ENCODE measurements at regions not wholly inside any gene's neighbourhood (a gene's known extent, or its start where the extent isn't known, plus 50 kb on each side); places are given as distances from the start of the nearest gene placed in this dataset.
"Not testable (repeated sequence)": the region's sequence is repeated elsewhere in the genome, so short reads cannot be mapped to it uniquely, and the experiment has no call there.

DNA sequence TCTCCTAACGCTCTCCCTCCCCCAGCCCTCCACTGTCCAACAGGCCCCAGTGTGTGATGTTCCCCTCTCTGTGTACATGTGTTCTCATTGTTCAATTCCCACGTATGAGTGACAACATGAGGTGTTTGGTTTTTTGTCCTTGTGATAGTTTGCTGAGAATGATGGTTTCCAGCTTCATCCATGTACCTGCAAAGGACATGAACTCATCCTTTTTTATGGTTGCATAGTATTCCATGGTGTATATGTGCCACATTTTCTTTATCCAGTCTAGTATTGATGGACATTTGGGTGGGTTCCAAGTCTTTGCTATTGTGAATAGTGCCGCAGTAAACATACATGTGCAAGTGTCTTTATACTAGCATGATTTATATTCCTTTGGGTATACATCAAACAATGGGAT lies 347.4 kb downstream of the MAGEE1 start:
- not testable (repeated sequence) for H3K27me3 ChIP-seq (replicated peaks; ENCODE audit: control insufficient read depth, insufficient read depth, low read length); H3K4me3 ChIP-seq (replicated peaks; ENCODE audit: low read depth, low read length); H3K36me3 ChIP-seq (ENCODE audit: control insufficient read depth, insufficient read depth, low read length); DNase-seq (ENCODE audit: extremely low read depth, insufficient read length)

DNA sequence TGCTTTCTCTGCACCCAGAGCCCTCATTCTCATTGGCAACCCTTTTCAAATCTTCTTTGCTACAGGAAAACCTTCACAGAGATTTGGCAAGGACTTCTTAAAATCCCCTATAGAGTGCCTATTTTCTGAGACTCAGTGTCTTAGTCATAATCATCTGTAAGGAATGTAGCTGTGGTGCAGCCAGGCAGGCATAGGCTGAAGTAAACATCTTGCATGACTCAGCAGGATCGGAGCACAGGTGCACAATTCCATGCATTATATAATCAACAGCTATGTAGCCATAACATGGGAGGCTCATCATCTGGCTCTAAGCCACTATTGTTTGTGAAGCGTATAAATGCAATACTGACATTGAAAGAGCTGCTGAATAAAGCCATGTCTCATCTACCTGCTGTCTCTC lies 368.8 kb downstream of the MAGEE1 start:
- DNase-seq (ENCODE audit: extremely low read depth, insufficient read length), result no peak
- Histone ChIP-seq H3K27me3 (replicated peaks; ENCODE audit: control insufficient read depth, insufficient read depth, low read length) (no peaks in the 10 kb centered on the region), H3K4me3 (replicated peaks; ENCODE audit: low read depth, low read length) (no peak overlapping the region), H3K36me3 (ENCODE audit: control insufficient read depth, insufficient read depth, low read length) (no peaks in the 10 kb centered on the region)
- TF ChIP-seq, protein P1, sequence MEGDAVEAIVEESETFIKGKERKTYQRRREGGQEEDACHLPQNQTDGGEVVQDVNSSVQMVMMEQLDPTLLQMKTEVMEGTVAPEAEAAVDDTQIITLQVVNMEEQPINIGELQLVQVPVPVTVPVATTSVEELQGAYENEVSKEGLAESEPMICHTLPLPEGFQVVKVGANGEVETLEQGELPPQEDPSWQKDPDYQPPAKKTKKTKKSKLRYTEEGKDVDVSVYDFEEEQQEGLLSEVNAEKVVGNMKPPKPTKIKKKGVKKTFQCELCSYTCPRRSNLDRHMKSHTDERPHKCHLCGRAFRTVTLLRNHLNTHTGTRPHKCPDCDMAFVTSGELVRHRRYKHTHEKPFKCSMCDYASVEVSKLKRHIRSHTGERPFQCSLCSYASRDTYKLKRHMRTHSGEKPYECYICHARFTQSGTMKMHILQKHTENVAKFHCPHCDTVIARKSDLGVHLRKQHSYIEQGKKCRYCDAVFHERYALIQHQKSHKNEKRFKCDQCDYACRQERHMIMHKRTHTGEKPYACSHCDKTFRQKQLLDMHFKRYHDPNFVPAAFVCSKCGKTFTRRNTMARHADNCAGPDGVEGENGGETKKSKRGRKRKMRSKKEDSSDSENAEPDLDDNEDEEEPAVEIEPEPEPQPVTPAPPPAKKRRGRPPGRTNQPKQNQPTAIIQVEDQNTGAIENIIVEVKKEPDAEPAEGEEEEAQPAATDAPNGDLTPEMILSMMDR (IDR thresholded peaks at IDR 0.05; ENCODE audit: insufficient read depth, low read length, poor library complexity, severe bottlenecking), result no peak

DNA sequence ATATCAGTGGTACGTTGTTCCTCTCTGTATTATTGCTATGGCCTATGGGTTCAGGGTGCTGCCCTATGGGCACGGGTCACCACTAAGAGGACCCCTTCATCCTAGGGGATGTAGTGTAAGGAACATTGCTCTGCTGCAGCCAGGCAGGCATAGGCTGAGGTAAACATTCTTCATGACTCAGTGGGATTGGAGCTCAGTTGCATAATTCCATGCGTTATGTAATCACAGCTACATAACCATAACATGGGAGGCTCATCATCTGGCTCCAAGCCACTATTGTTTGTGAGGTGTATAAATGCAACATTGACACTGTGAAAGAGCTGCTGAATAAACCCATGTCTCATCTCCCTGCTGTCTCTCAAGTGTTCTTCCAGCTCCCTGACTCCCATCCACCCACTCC lies 375.2 kb downstream of the MAGEE1 start:
- TF ChIP-seq, protein P1 (IDR thresholded peaks at IDR 0.05; ENCODE audit: insufficient read depth, low read length, poor library complexity, severe bottlenecking), result no peak
- Histone ChIP-seq H3K36me3 (ENCODE audit: control insufficient read depth, insufficient read depth, low read length) (no peaks in the 10 kb centered on the region), H3K27me3 (replicated peaks; ENCODE audit: control insufficient read depth, insufficient read depth, low read length) (no peaks in the 10 kb centered on the region), H3K4me3 (replicated peaks; ENCODE audit: low read depth, low read length) (no peak overlapping the region)
- no peak for DNase-seq (ENCODE audit: extremely low read depth, insufficient read length)

DNA sequence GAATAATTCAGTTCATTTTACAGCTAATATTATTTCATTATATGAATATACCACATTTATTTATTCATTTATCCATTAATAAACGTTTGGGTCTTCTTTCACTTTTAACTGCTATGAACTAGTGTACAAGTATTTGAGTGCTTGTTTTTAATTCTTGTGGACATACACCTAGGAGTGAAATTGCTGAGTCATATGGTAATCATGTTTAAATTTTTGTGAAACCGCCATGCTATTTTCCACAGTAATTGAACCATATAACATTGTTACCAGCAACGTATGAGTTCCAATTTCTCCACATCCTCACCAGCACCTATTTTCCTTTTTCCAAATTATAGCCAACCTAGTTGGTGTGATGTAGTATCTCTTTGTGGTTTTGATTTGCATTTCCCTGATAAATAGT lies 388.2 kb downstream of the MAGEE1 start:
- no peaks in the 10 kb centered on the region for H3K36me3 ChIP-seq (ENCODE audit: control insufficient read depth, insufficient read depth, low read length)
- no peak overlapping the region for H3K4me3 ChIP-seq (replicated peaks; ENCODE audit: low read depth, low read length)
- TF ChIP-seq, protein P1 (IDR thresholded peaks at IDR 0.05; ENCODE audit: insufficient read depth, low read length, poor library complexity, severe bottlenecking), result no peak
- no peak for DNase-seq (ENCODE audit: extremely low read depth, insufficient read length)
- no peaks in the 10 kb centered on the region for H3K27me3 ChIP-seq (replicated peaks; ENCODE audit: control insufficient read depth, insufficient read depth, low read length)

DNA sequence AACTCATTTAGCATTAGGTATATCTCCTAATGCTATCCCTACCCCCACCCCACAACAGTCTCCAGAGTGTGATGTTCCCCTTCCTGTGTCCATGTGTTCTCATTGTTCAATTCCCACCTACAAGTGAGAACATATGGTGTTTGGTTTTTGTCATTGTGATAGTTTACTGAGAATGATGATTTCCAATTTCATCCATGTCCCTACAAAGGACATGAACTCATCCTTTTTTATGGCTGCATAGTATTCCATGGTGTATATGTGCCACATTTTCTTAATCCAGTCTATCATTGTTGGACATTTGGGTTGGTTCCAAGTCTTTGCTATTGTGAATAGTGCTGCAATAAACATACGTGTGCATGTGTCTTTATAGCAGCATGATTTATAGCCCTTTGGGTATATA lies 389.8 kb downstream of the MAGEE1 start:
- H3K27me3 ChIP-seq (replicated peaks; ENCODE audit: control insufficient read depth, insufficient read depth, low read length); H3K36me3 ChIP-seq (ENCODE audit: control insufficient read depth, insufficient read depth, low read length); H3K4me3 ChIP-seq (replicated peaks; ENCODE audit: low read depth, low read length); DNase-seq (ENCODE audit: extremely low read depth, insufficient read length): not testable (repeated sequence)

DNA sequence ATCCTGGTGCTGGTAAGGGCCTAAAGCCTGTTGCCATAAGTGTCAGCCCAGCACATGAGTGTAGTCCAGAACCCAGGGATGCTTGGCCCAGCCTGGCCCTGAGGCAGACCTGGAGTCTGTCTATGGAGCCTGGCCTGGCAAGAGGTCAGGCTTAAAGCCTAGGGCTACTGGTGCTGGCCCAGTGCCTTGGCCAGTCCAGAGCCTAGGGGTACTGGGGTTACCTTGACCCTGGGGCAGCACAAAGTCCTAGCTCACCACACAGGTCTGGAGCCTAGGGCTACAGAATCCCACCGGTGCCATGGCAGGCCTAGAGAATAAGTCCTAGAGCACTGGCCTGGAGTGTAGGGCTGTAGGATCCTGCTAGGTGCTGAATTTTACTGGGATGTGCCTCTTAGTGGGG lies 393.8 kb downstream of the MAGEE1 start:
- Histone ChIP-seq H3K27me3 (replicated peaks; ENCODE audit: control insufficient read depth, insufficient read depth, low read length) (no peaks in the 10 kb centered on the region), H3K4me3 (replicated peaks; ENCODE audit: low read depth, low read length) (no peak overlapping the region), H3K36me3 (ENCODE audit: control insufficient read depth, insufficient read depth, low read length) (no peaks in the 10 kb centered on the region)
- DNase-seq (ENCODE audit: extremely low read depth, insufficient read length), result no peak
- TF ChIP-seq, protein P1 (IDR thresholded peaks at IDR 0.05; ENCODE audit: insufficient read depth, low read length, poor library complexity, severe bottlenecking), result no peak

DNA sequence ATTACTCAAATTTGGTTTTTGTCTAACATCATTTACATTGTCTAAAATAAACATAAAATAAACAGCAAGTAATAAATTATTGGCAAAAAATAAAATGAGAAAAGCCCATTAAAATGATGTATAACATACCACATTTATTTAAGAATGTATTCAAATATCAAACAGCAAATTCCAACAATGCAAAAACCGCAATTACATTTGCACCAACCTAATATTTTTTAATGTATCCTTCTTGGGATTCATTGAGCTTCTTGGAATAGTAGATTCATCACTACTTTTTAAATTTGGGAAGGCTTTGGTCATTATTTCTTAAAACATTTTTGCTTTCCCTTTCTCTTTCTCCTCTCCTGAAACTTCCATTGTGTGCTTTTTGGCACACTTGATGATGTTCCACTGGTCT lies 400.2 kb downstream of the MAGEE1 start:
- no peaks in the 10 kb centered on the region for H3K27me3 ChIP-seq (replicated peaks; ENCODE audit: control insufficient read depth, insufficient read depth, low read length)
- no peak for DNase-seq (ENCODE audit: extremely low read depth, insufficient read length)
- TF ChIP-seq, protein P1 (IDR thresholded peaks at IDR 0.05; ENCODE audit: insufficient read depth, low read length, poor library complexity, severe bottlenecking), result no peak
- H3K4me3 ChIP-seq (replicated peaks; ENCODE audit: low read depth, low read length), result no peak overlapping the region
- no peaks in the 10 kb centered on the region for H3K36me3 ChIP-seq (ENCODE audit: control insufficient read depth, insufficient read depth, low read length)

DNA sequence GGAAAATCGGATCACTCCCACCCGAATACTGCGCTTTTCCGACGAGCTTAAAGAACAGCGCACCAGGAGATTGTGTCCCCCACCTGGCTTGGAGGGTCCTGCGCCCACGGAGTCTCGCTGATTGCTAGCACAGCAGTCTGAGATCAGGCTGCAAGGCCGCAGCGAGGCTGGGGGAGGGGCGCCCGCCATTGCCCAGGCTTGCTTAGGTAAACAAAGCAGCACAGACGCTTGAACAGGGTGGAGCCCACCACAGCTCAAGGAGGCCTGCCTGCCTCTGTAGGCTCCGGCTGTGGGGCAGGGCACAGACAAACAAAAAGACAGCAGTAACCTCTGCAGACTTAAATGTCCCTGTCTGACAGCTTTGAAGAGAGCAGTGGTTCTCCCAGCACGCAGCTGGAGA lies 413.4 kb downstream of the MAGEE1 start:
- DNase-seq (ENCODE audit: extremely low read depth, insufficient read length); H3K27me3 ChIP-seq (replicated peaks; ENCODE audit: control insufficient read depth, insufficient read depth, low read length); H3K4me3 ChIP-seq (replicated peaks; ENCODE audit: low read depth, low read length); H3K36me3 ChIP-seq (ENCODE audit: control insufficient read depth, insufficient read depth, low read length): not testable (repeated sequence)
